ENCODE measurements at regions not wholly inside any gene's neighbourhood (a gene's known extent, or its start where the extent isn't known, plus 50 kb on each side); places are given as distances from the start of the nearest gene placed in this dataset.

- Histone ChIP-seq H3F3A (ENCODE audit: insufficient read depth, low read length) (no peaks in the 10 kb centered on the region), H3K4me2 (ENCODE audit: low read depth, low read length) (no peak overlapping the region), H3K9me3 (replicated peaks; ENCODE audit: insufficient read depth, low read length) (no peaks in the 10 kb centered on the region), H3K27ac (ENCODE audit: low read length) (no peak overlapping the region), H3K4me1 (ENCODE audit: low read length) (no peaks in the 10 kb centered on the region; the same call in 1 of the 2 replicates), H3K36me3 (replicated peaks; ENCODE audit: insufficient read depth, low read length) (no peaks in the 10 kb centered on the region), H3K79me2 (ENCODE audit: low read length) (no peaks in the 10 kb centered on the region), H4K20me1 (ENCODE audit: insufficient read depth, low read length) (no peaks in the 10 kb centered on the region), H2AFZ (ENCODE audit: low read length) (no peak overlapping the region), H3K9me2 (replicated peaks; ENCODE audit: insufficient read depth, low read length) (no peaks in the 10 kb centered on the region), H3K4me3 (ENCODE audit: low read length) (no peak overlapping the region), H3K9ac (ENCODE audit: low read length) (no peak overlapping the region), H3K27me3 (replicated peaks; ENCODE audit: insufficient read depth, low read length) (no peaks in the 10 kb centered on the region)
- no peak for DNase-seq
- TF ChIP-seq CTCF (IDR thresholded peaks at IDR 0.05; ENCODE audit: low read length) (no peak), EZH2 (optimal IDR thresholded peaks at IDR 0.05; ENCODE audit: low read depth, low read length) (no peak), EZH2phosphoT487 (IDR thresholded peaks at IDR 0.05; ENCODE audit: low read length) (no peak)
Measured at GRCh38 chr7:118057404-118057803, 126.6 kb upstream of the LSM8 start.

- TF ChIP-seq EZH2 (optimal IDR thresholded peaks at IDR 0.05; ENCODE audit: low read depth, low read length) (no peak), CTCF (IDR thresholded peaks at IDR 0.05; ENCODE audit: low read length) (no peak), EZH2phosphoT487 (IDR thresholded peaks at IDR 0.05; ENCODE audit: low read length) (no peak)
- Histone ChIP-seq H3K9me3 (replicated peaks; ENCODE audit: insufficient read depth, low read length) (no peaks in the 10 kb centered on the region), H3K9me2 (replicated peaks; ENCODE audit: insufficient read depth, low read length) (no peaks in the 10 kb centered on the region), H3K4me1 (ENCODE audit: low read length) (no peaks in the 10 kb centered on the region; the same call in 1 of the 2 replicates), H3K79me2 (ENCODE audit: low read length) (no peaks in the 10 kb centered on the region), H3F3A (ENCODE audit: insufficient read depth, low read length) (no peaks in the 10 kb centered on the region), H4K20me1 (ENCODE audit: insufficient read depth, low read length) (no peaks in the 10 kb centered on the region), H3K9ac (ENCODE audit: low read length) (no peak overlapping the region), H3K4me2 (ENCODE audit: low read depth, low read length) (no peak overlapping the region), H3K27me3 (replicated peaks; ENCODE audit: insufficient read depth, low read length) (no peaks in the 10 kb centered on the region), H3K27ac (ENCODE audit: low read length) (no peak overlapping the region), H3K4me3 (ENCODE audit: low read length) (no peak overlapping the region), H3K36me3 (replicated peaks; ENCODE audit: insufficient read depth, low read length) (no peaks in the 10 kb centered on the region), H2AFZ (ENCODE audit: low read length) (no peak overlapping the region)
- no peak for DNase-seq
Measured at GRCh38 chr7:118059209-118059608, 124.8 kb upstream of the LSM8 start.

GRCh38 chr7:118060692-118061091, 123.3 kb upstream of the LSM8 start:
- H3K4me2 ChIP-seq (ENCODE audit: low read depth, low read length) = no peak overlapping the region
- no peak overlapping the region for H3K4me3 ChIP-seq (ENCODE audit: low read length)
- no peaks in the 10 kb centered on the region for H3K9me3 ChIP-seq (replicated peaks; ENCODE audit: insufficient read depth, low read length)
- H4K20me1 ChIP-seq (ENCODE audit: insufficient read depth, low read length) = no peaks in the 10 kb centered on the region
- H3K4me1 ChIP-seq (ENCODE audit: low read length) = no peaks in the 10 kb centered on the region; the same call in 1 of the 2 replicates
- H3F3A ChIP-seq (ENCODE audit: insufficient read depth, low read length) = no peaks in the 10 kb centered on the region
- DNase-seq = no peak
- no peaks in the 10 kb centered on the region for H3K9me2 ChIP-seq (replicated peaks; ENCODE audit: insufficient read depth, low read length)
- H3K36me3 ChIP-seq (replicated peaks; ENCODE audit: insufficient read depth, low read length) = no peaks in the 10 kb centered on the region
- H3K27ac ChIP-seq (ENCODE audit: low read length) = no peak overlapping the region
- H3K27me3 ChIP-seq (replicated peaks; ENCODE audit: insufficient read depth, low read length) = no peaks in the 10 kb centered on the region
- no peak overlapping the region for H3K9ac ChIP-seq (ENCODE audit: low read length)
- TF ChIP-seq EZH2phosphoT487 (IDR thresholded peaks at IDR 0.05; ENCODE audit: low read length) = no peak
- no peak for TF ChIP-seq EZH2 (optimal IDR thresholded peaks at IDR 0.05; ENCODE audit: low read depth, low read length)
- no peak for TF ChIP-seq CTCF (IDR thresholded peaks at IDR 0.05; ENCODE audit: low read length)
- H3K79me2 ChIP-seq (ENCODE audit: low read length) = no peaks in the 10 kb centered on the region
- no peak overlapping the region for H2AFZ ChIP-seq (ENCODE audit: low read length)

Data from MM.1S (cell line).